Common myeloid progenitor, CD34-positive (primary cell): ENCODE measurements at regions not wholly inside any gene's neighbourhood (a gene's known extent, or its start where the extent isn't known, plus 50 kb on each side); places are given as distances from the start of the nearest gene placed in this dataset.

Source experiments
- CTCF ChIA-PET: fragments of 350-600 bp; sonication (Branson Sonifier 250); formaldehyde crosslinking; loops from one replicate; lab custom pipeline; 2021; ENCODE audit warnings: antibody characterized with exemption; lab: Charles Lee
- POLR2A ChIA-PET: fragments of 350-600 bp; sonication (Branson Sonifier 250); formaldehyde crosslinking; loops from one replicate; lab custom pipeline; 2021; ENCODE audit warnings: antibody characterized with exemption; lab: Charles Lee
- DNase-seq, 3 donors: peaks; one replicate each; pipeline versions ENCODE4 v3.0.0 to v3.0.0-alpha.2; 2013
- H3K27ac ChIP-seq, 2 experiments: 1 replicate in 1 of 2; 2 replicates in 1 of 2; pipeline ENCODE4 v1.7.0; 2013; ENCODE audit warnings: inconsistent platforms in 2 of 2, low read length in 2 of 2, mild to moderate bottlenecking in 2 of 2, low read depth in 1 of 2, moderate library complexity in 1 of 2; ENCODE audit not compliant: severe bottlenecking in 2 of 2, insufficient read depth in 1 of 2, poor library complexity in 1 of 2
- H3K27me3 ChIP-seq, 5 experiments: replicated peaks in 2 of 5; 1 replicate in 3 of 5; 2 replicates in 2 of 5; pipeline versions ENCODE4 v1.6.1 to v1.7.0; 2013; ENCODE audit warnings: low read length in 4 of 5, mild to moderate bottlenecking in 2 of 5, moderate library complexity in 2 of 5, inconsistent platforms in 1 of 5; ENCODE audit not compliant: insufficient read depth in 5 of 5, control insufficient read depth in 4 of 5
- H3K36me3 ChIP-seq, 4 experiments: 1 replicate in 2 of 4; 2 replicates in 2 of 4; pipeline versions ENCODE4 v1.6.1 to v1.7.0; 2013; ENCODE audit warnings: low read length in 3 of 4, control low read depth in 1 of 4, mild to moderate bottlenecking in 1 of 4; ENCODE audit not compliant: control insufficient read depth in 4 of 4, insufficient read depth in 4 of 4
- H3K4me1 ChIP-seq, 4 experiments: 1 replicate in 3 of 4; 2 replicates in 1 of 4; pipeline versions ENCODE4 v1.6.1 to v1.7.1; 2013; ENCODE audit warnings: low read length in 3 of 4, mild to moderate bottlenecking in 3 of 4, control low read depth in 1 of 4, inconsistent platforms in 1 of 4, moderate library complexity in 1 of 4; ENCODE audit not compliant: control insufficient read depth in 4 of 4, insufficient read depth in 4 of 4; ENCODE audit errors: control extremely low read depth in 1 of 4
- H3K4me3 ChIP-seq, 7 experiments: 1 replicate in 4 of 7; 2 replicates in 3 of 7; pipeline versions ENCODE4 v1.5.1 to v1.7.0; 2013; ENCODE audit warnings: mild to moderate bottlenecking in 7 of 7, low read length in 6 of 7, moderate library complexity in 6 of 7, inconsistent platforms in 2 of 7, low read depth in 2 of 7, control low read depth in 1 of 7; ENCODE audit not compliant: insufficient read depth in 4 of 7, control insufficient read depth in 1 of 7; ENCODE audit errors: extremely low read depth in 1 of 7
- H3K9me3 ChIP-seq, 5 experiments: 1 replicate in 4 of 5; 2 replicates in 1 of 5; pipeline versions ENCODE4 v1.6.1 to v1.7.1; 2013; ENCODE audit warnings: low read length in 4 of 5, mild to moderate bottlenecking in 2 of 5, inconsistent platforms in 1 of 5, low read depth in 1 of 5, moderate library complexity in 1 of 5; ENCODE audit not compliant: control insufficient read depth in 4 of 5, insufficient read depth in 2 of 5; ENCODE audit errors: control extremely low read depth in 1 of 5
- WGBS: methylation state at CpG from one replicate; pipeline ENCODE4 v1.1.5; 2013; ENCODE audit not compliant: insufficient coverage; 5-methylcytosine and 5-hydroxymethylcytosine counted together

DNA sequence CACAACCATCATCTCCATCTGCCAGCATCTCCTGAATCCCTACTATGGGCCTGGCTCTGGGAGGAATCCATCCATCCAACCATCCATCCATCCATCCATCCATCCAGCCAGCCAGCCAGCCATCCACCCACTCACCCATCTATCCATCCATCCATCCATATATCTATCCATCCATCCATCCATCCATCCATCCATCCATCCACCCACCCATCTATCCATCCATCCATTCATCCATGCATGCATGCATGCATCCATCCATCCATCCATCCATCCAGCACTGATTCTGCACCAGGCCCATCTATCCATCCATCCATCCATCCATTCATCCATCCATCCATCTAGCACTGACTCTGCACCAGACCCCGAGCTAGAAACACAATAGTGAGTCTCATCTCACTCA, 141.3 kb upstream of the WNT4 start:
- ChIA-PET CTCF (interaction anchor here (1.5 kb wide), 1 partner anchor 10 kb away, joined by 3 read pairs; no protein-coding TSS in a partner anchor), POLR2A (no interaction called here)
- no CpG with 5 or more reads among the region's 1 CpG for WGBS
- peaks cover 0 to 6% (median 0%) of the 10 kb centered on the region in 5 experiments for H3K9me3 ChIP-seq
- no peak overlapping the region for H3K27ac ChIP-seq
- no peaks in the 10 kb centered on the region for H3K4me1 ChIP-seq
- peaks cover 0 to 24% (median 7%) of the 10 kb centered on the region in 5 experiments for H3K27me3 ChIP-seq
- H3K4me3 ChIP-seq = no peak overlapping the region
- DNase-seq = no peak
- no peaks in the 10 kb centered on the region for H3K36me3 ChIP-seq

DNA sequence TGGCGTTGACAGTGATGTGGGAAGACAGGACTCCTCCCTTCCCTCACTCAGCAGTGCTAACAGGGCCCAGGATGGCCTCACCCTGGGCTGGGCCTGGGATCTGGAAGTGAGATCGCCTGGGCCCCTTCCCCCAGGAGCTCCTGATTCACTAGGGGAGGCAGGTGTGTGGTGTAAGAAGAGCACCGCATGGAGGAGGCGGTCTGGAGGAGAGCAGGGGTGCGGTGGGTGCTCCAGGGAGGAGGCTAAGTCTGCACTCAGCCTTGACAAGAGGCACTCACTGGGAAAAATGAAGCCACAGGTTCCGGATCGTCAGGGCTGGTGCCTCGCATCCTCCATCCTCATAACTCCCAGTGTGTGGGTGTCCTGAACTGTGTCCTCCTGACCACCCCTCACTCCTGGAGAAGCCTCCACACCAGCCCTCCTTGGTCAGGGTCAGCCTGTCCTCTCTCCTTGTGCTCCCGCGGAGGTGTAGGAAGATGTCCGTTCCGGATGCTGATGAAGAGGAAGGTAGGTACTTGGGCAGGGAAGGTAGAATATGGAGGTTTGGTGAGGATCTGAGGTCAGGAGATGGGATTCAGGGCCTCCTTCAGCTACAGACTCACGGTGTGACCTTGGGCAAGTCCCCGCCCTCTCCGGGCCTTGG, 142.1 kb upstream of the WNT4 start:
- WGBS = 97% methylated on average over 6 of the region's 15 CpGs
- POLR2A ChIA-PET = no interaction called here

DNA sequence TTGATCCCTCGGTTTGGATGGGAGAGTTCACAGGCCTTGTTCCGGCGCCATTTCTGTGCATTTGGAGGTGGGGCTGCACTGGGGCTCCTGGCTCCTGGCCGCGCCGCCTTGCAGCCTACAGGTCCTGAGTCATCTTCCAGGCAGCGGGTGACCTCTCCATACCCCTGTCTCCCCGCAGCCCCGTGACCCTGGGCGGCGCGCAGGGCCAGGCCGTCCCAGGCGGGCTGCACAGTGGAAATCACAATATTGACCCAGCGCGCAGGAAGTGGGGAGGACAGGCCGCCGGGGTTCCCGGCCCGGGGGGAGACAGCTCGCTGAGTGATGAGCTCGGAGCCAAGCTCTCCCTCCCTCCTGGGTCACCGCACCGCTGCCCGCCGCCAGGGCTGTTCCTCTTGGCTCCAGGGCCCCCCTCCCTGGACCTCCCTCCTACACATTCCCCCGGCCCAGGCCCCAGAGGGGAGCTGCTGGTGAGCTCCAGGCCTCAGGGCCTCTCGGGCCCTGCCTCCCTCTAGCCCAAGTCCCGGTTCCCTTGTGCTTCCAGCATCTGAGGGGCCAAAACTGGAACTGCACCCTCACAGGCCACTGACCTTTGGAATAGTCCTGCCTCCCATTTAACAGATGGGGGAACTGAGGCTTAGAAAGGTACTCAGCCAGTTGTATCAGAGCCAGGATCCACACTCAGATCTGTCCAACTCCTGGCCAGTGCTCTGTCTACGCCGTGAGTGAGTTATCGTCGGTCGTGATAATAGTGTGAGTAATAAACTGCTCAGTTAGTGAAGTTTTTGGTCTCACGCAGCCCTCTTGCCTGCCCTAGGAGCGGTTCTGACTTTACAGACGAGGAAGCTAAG, 142.9 kb upstream of the WNT4 start:
- H3K9me3 ChIP-seq = no peaks in the 10 kb centered on the region
- no peaks in the 10 kb centered on the region for H3K36me3 ChIP-seq
- H3K4me1 ChIP-seq = no peaks in the 10 kb centered on the region
- ChIA-PET CTCF (interaction anchor here (1.5 kb wide), 1 partner anchor 11 kb away, joined by 3 read pairs; no protein-coding TSS in a partner anchor), POLR2A (no interaction called here)
- WGBS = 96% methylated on average over 32 of the region's 37 CpGs
- peaks cover 2 to 29% (median 10%) of the 10 kb centered on the region in 5 experiments for H3K27me3 ChIP-seq
- no peak for DNase-seq
- no peak overlapping the region for H3K4me3 ChIP-seq
- H3K27ac ChIP-seq = no peak overlapping the region

More for the DNA sequence above, 142.1 kb upstream of the WNT4 start:
- CTCF ChIA-PET = interaction anchor here (1.5 kb wide), 1 partner anchor 10 kb away, joined by 3 read pairs; no protein-coding TSS in a partner anchor
- peaks cover 0 to 28% (median 8%) of the 10 kb centered on the region in 5 experiments for H3K27me3 ChIP-seq
- no peak for DNase-seq
- H3K36me3 ChIP-seq = no peaks in the 10 kb centered on the region
- H3K9me3 ChIP-seq = peaks cover 0 to 3% (median 0%) of the 10 kb centered on the region in 5 experiments
- no peaks in the 10 kb centered on the region for H3K4me1 ChIP-seq
- H3K4me3 ChIP-seq = no peak overlapping the region
- H3K27ac ChIP-seq = no peak overlapping the region

DNA sequence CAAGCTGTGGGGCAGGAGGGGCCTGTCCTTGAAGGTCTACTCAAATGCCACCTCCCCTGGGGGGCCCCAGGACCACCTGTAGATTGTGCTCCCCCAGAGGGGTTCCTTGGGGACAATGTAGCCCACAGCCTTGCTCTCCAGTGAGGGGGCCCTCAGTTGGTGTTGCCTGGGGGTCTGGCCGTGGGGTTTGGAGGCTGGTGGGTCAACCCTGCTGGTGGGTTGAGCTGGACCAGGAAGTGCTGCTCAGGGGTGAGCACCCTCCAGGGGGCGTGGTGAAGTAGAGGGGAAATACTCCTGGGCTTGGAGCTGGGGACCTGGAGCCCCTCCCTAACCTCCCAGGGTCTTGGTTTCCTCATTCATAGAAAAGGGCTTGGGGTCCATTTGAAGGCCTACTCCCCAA, 143.6 kb upstream of the WNT4 start:
- WGBS = 79% methylated on average over 2 of the region's 2 CpGs
- no peaks in the 10 kb centered on the region for H3K4me1 ChIP-seq
- POLR2A ChIA-PET = interaction anchor here (0.7 kb wide), 1 partner anchor 12 kb away, joined by 3 read pairs; no protein-coding TSS in a partner anchor
- DNase-seq = no peak
- H3K4me3 ChIP-seq = no peak overlapping the region
- CTCF ChIA-PET = no interaction called here
- no peak overlapping the region for H3K27ac ChIP-seq
- peaks cover 2 to 31% (median 10%) of the 10 kb centered on the region in 5 experiments for H3K27me3 ChIP-seq
- H3K36me3 ChIP-seq = no peaks in the 10 kb centered on the region
- no peaks in the 10 kb centered on the region for H3K9me3 ChIP-seq

DNA sequence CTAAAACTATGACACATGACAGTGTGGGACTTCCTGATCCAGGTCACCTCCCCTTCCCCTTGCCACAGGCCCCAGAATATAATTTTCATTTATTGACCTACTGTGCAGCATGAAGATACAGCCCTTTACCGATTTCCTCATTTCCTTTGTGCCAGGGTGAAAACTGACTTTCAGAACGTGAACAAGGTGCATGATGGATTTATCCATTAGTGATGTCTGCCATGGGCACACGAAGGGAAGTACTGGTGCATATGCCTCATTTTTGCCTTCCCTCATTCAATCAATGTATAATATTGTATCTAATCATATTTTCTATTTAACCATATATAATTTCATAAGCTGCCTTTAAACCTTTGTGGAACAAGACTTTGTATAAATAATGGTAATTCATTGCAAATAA, 144.4 kb upstream of the WNT4 start:
- WGBS = 75% methylated on average over 1 of the region's 3 CpGs
- CTCF ChIA-PET = no interaction called here
- H3K27me3 ChIP-seq = peaks cover 2 to 30% (median 11%) of the 10 kb centered on the region in 5 experiments
- DNase-seq = no peak
- H3K9me3 ChIP-seq = no peaks in the 10 kb centered on the region
- POLR2A ChIA-PET = no interaction called here
- no peak overlapping the region for H3K27ac ChIP-seq
- no peaks in the 10 kb centered on the region for H3K4me1 ChIP-seq
- no peak overlapping the region for H3K4me3 ChIP-seq
- no peaks in the 10 kb centered on the region for H3K36me3 ChIP-seq

DNA sequence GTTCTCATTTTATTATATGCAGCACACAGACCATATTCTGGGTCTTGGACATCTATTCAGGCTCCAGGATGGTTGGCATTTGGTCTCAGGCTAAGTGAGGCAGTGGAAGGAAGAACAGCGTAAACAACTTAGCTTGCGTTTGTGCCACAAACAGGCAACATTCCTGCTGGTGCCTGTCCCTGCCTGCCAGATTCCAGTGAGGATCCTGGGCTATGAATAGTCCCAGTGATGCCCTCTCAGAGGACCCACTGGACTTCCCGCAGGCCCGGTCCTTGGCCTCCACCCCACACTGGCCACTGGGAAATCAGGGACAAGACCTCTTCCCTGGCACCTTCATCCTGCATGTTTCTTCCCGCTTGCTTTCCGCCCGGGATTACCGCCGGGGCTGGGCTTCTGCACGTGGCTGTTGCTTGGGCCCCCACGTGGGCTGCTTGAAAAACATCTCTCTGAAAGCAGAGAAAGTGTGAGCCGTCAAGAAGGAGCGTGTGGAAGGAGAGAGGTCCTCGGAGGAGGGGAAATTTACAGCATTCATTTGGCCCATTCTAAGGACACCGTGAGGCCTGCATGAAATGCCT, 145.1 kb upstream of the WNT4 start:
- WGBS = 69% methylated on average over 15 of the region's 15 CpGs
- CTCF ChIA-PET = no interaction called here

More for the DNA sequence above, 145.1 kb upstream of the WNT4 start:
- Histone ChIP-seq H3K27me3 (peaks cover 2 to 24% (median 8%) of the 10 kb centered on the region in 5 experiments), H3K4me3 (no peak overlapping the region), H3K36me3 (no peaks in the 10 kb centered on the region), H3K27ac (no peak overlapping the region), H3K9me3 (no peaks in the 10 kb centered on the region), H3K4me1 (no peaks in the 10 kb centered on the region)
- POLR2A ChIA-PET = no interaction called here
- DNase-seq = no peak
